NOMO-1 (cell line): ENCODE measurements at regions not wholly inside any gene's neighbourhood (a gene's known extent, or its start where the extent isn't known, plus 50 kb on each side); places are given as distances from the start of the nearest gene placed in this dataset.

Experiments
- DNase-seq, 2 experiments: peaks; one replicate each; lab custom pipeline; 2025; ENCODE audit not compliant: unreplicated experiment in 2 of 2; lab: John Stamatoyannopoulos, UW

GRCh38 chr3:66165660-66166059 is 55.1 kb upstream of the SLC25A26 start:
- no peak for DNase-seq

- no peak for DNase-seq
Observed at GRCh38 chr3:66164155-66164554, 56.6 kb upstream of the SLC25A26 start.

GRCh38 chr3:66163222-66163621 is 57.6 kb upstream of the SLC25A26 start:
- no peak for DNase-seq

- no peak for DNase-seq
Observed at GRCh38 chr3:66162766-66163165, 58.0 kb upstream of the SLC25A26 start.

GRCh38 chr3:66158933-66159683 is 61.7 kb upstream of the SLC25A26 start:
- DNase-seq, result no peak

GRCh38 chr3:66154444-66154861 is 66.3 kb upstream of the SLC25A26 start:
- DNase-seq, result no peak

- DNase-seq, result no peak
Observed at GRCh38 chr3:66153481-66154443, 67.0 kb upstream of the SLC25A26 start.

- no peak for DNase-seq
Observed at GRCh38 chr3:66152336-66152735, 68.5 kb upstream of the SLC25A26 start.

- no peak for DNase-seq
Observed at GRCh38 chr3:66150977-66151376, 69.8 kb upstream of the SLC25A26 start.

- DNase-seq, result no peak
Observed at GRCh38 chr3:66149269-66149668, 71.5 kb upstream of the SLC25A26 start.

GRCh38 chr3:66145408-66145733 is 75.4 kb upstream of the SLC25A26 start:
- no peak for DNase-seq

GRCh38 chr3:66144568-66145407 is 76.0 kb upstream of the SLC25A26 start:
- DNase-seq, result no peak

GRCh38 chr3:66142079-66142478 is 78.7 kb upstream of the SLC25A26 start:
- no peak for DNase-seq

GRCh38 chr3:66140743-66141372 is 79.9 kb upstream of the SLC25A26 start:
- no peak for DNase-seq

GRCh38 chr3:66140106-66140505 is 80.7 kb upstream of the SLC25A26 start:
- DNase-seq, result no peak

- no peak for DNase-seq
Observed at GRCh38 chr3:66139415-66139814, 81.4 kb upstream of the SLC25A26 start.

GRCh38 chr3:66138336-66139313 is 82.2 kb upstream of the SLC25A26 start:
- peak in 1 of 2 experiments; percentile 4 for DNase-seq

GRCh38 chr3:66136597-66136996 is 84.2 kb upstream of the SLC25A26 start:
- DNase-seq, result no peak

GRCh38 chr3:66133853-66134445 is 86.9 kb upstream of the SLC25A26 start:
- no peak for DNase-seq
